Liver (tissue), 8 donors: ENCODE measurements at regions not wholly inside any gene's neighbourhood (a gene's known extent, or its start where the extent isn't known, plus 50 kb on each side); places are given as distances from the start of the nearest gene placed in this dataset.

Experiments used
- DNase-seq: peaks from one replicate; pipeline ENCODE4 v3.0.0-alpha.2; 2017; ENCODE audit warnings: low spot score
- H3K27ac ChIP-seq, 2 donors: one replicate each; pipeline ENCODE4 v1.7.0; 2013; ENCODE audit warnings: inconsistent platforms in 2 of 2, low read length in 2 of 2, control low read depth in 1 of 2, low read depth in 1 of 2, mild to moderate bottlenecking in 1 of 2
- H3K27me3 ChIP-seq, 4 donors: one replicate each; pipeline versions ENCODE4 v1.6.1 to v1.7.0; 2013; ENCODE audit warnings: low read length in 3 of 4, inconsistent platforms in 1 of 4, mild to moderate bottlenecking in 1 of 4, moderate library complexity in 1 of 4; ENCODE audit not compliant: control insufficient read depth in 4 of 4, insufficient read depth in 4 of 4
- H3K36me3 ChIP-seq, 4 donors: one replicate each; pipeline versions ENCODE4 v1.6.1 to v1.7.0; 2013; ENCODE audit warnings: low read length in 3 of 4, mild to moderate bottlenecking in 3 of 4, low read depth in 1 of 4, moderate library complexity in 1 of 4; ENCODE audit not compliant: control insufficient read depth in 4 of 4, insufficient read depth in 3 of 4
- H3K4me1 ChIP-seq, 4 donors: one replicate each; pipeline versions ENCODE4 v1.6.1 to v1.7.0; 2013; ENCODE audit warnings: low read length in 3 of 4, mild to moderate bottlenecking in 3 of 4, moderate library complexity in 1 of 4; ENCODE audit not compliant: control insufficient read depth in 4 of 4, insufficient read depth in 4 of 4
- H3K4me3 ChIP-seq, 3 donors: one replicate each; pipeline versions ENCODE4 v1.6.1 to v1.7.0; 2013; ENCODE audit warnings: low read length in 3 of 3, control low read depth in 1 of 3, low read depth in 1 of 3, mild to moderate bottlenecking in 1 of 3
- H3K9ac ChIP-seq, 2 donors: one replicate each; pipeline ENCODE4 v1.7.0; 2013; ENCODE audit warnings: low read length in 2 of 2, mild to moderate bottlenecking in 2 of 2, moderate library complexity in 2 of 2, control low read depth in 1 of 2, low read depth in 1 of 2
- H3K9me3 ChIP-seq, 4 donors: one replicate each; pipeline versions ENCODE4 v1.6.1 to v1.7.0; 2013; ENCODE audit warnings: low read length in 3 of 4; ENCODE audit not compliant: control insufficient read depth in 4 of 4
- ATF3 ChIP-seq: IDR thresholded peaks from 2 replicates; pipeline ENCODE4 v1.6.1; 2016; ENCODE audit warnings: antibody characterized with exemption
- CTCF ChIP-seq: fragments of 150-350 bp; IDR thresholded peaks from 2 replicates; pipeline ENCODE4 v1.5.1; 2017; ENCODE audit warnings: improper control_type of control experiment, low read depth, low read length; ENCODE audit not compliant: missing input control
- EGR1 ChIP-seq, 2 donors: IDR thresholded peaks; 2 replicates each; pipeline ENCODE4 v1.6.1; 2016 to 2018; ENCODE audit warnings: antibody characterized with exemption in 2 of 2, low read depth in 2 of 2
- FOXA1 ChIP-seq: IDR thresholded peaks from 2 replicates; pipeline ENCODE4 v1.6.1; 2016; ENCODE audit warnings: antibody characterized with exemption
- FOXA2 ChIP-seq: IDR thresholded peaks from 2 replicates; pipeline ENCODE4 v1.6.1; 2016; ENCODE audit warnings: antibody characterized with exemption
- GABPA ChIP-seq, 2 donors: IDR thresholded peaks in 1 of 2; conservative IDR thresholded peaks in 1 of 2; 2 replicates each; pipeline ENCODE4 v1.6.1; 2016; ENCODE audit warnings: antibody characterized with exemption in 2 of 2, mild to moderate bottlenecking in 1 of 2, moderate library complexity in 1 of 2
- HNF4A ChIP-seq, 2 donors: conservative IDR thresholded peaks; 2 replicates each; pipeline ENCODE4 v1.6.1; 2016; ENCODE audit warnings: antibody characterized with exemption in 2 of 2, mild to moderate bottlenecking in 2 of 2
- HNF4G ChIP-seq: IDR thresholded peaks from 2 replicates; pipeline ENCODE4 v1.6.1; 2016; ENCODE audit warnings: antibody characterized with exemption
- NR2F2 ChIP-seq: IDR thresholded peaks from 2 replicates; pipeline ENCODE4 v1.6.1; 2016; ENCODE audit warnings: antibody characterized with exemption
- RAD21 ChIP-seq, 2 donors: IDR thresholded peaks; 2 replicates each; pipeline ENCODE4 v1.6.1; 2016; ENCODE audit warnings: antibody characterized with exemption in 2 of 2, mild to moderate bottlenecking in 2 of 2
- RXRA ChIP-seq, 2 donors: IDR thresholded peaks; 2 replicates each; pipeline ENCODE4 v1.6.1; 2017 to 2018; ENCODE audit warnings: antibody characterized with exemption in 2 of 2, mild to moderate bottlenecking in 1 of 2
- SP1 ChIP-seq: IDR thresholded peaks from 2 replicates; pipeline ENCODE4 v1.6.1; 2018; ENCODE audit warnings: antibody characterized with exemption, mild to moderate bottlenecking
- TAF1 ChIP-seq: conservative IDR thresholded peaks from 2 replicates; pipeline ENCODE4 v1.6.1; 2016; ENCODE audit warnings: antibody characterized with exemption, mild to moderate bottlenecking
- ZBTB33 ChIP-seq: IDR thresholded peaks from 2 replicates; pipeline ENCODE4 v1.6.1; 2016; ENCODE audit warnings: antibody characterized with exemption
- WGBS: extraction: QIAGEN DNeasy Blood & Tissue Kit; methylation state at CpG from one replicate; pipeline ENCODE4 v1.1.7; 2013; 5-methylcytosine and 5-hydroxymethylcytosine counted together
- TF ChIP-seq, protein P1 (sequence below): IDR thresholded peaks from 2 replicates; pipeline ENCODE4 v1.6.1; 2016; ENCODE audit warnings: antibody characterized with exemption, mild to moderate bottlenecking
- donor health status: healthy.
- donor health status: healthy.
- donor health status: healthy.
- donor health status: healthy.
- donor health status: healthy.

GRCh38 chr3:170762064-170762463, 107.9 kb downstream of the RPL22L1 start:
- no peak for TF ChIP-seq ATF3
- TF ChIP-seq HNF4A (conservative IDR thresholded peaks at IDR 0.05) = no peak
- no peak for TF ChIP-seq CTCF
- TF ChIP-seq FOXA2 = no peak
- no peak for TF ChIP-seq TAF1
- TF ChIP-seq GABPA (IDR thresholded peaks at IDR 0.05 in 1 of 2, conservative IDR thresholded peaks at IDR 0.05 in 1 of 2) = no peak
- no peak for TF ChIP-seq HNF4G
- no peak for TF ChIP-seq ZBTB33
- TF ChIP-seq RAD21 (IDR thresholded peaks at IDR 0.05) = no peak
- no peak for TF ChIP-seq EGR1 (IDR thresholded peaks at IDR 0.05; ENCODE audit: low read depth in 2 of 2)
- TF ChIP-seq, protein P1, sequence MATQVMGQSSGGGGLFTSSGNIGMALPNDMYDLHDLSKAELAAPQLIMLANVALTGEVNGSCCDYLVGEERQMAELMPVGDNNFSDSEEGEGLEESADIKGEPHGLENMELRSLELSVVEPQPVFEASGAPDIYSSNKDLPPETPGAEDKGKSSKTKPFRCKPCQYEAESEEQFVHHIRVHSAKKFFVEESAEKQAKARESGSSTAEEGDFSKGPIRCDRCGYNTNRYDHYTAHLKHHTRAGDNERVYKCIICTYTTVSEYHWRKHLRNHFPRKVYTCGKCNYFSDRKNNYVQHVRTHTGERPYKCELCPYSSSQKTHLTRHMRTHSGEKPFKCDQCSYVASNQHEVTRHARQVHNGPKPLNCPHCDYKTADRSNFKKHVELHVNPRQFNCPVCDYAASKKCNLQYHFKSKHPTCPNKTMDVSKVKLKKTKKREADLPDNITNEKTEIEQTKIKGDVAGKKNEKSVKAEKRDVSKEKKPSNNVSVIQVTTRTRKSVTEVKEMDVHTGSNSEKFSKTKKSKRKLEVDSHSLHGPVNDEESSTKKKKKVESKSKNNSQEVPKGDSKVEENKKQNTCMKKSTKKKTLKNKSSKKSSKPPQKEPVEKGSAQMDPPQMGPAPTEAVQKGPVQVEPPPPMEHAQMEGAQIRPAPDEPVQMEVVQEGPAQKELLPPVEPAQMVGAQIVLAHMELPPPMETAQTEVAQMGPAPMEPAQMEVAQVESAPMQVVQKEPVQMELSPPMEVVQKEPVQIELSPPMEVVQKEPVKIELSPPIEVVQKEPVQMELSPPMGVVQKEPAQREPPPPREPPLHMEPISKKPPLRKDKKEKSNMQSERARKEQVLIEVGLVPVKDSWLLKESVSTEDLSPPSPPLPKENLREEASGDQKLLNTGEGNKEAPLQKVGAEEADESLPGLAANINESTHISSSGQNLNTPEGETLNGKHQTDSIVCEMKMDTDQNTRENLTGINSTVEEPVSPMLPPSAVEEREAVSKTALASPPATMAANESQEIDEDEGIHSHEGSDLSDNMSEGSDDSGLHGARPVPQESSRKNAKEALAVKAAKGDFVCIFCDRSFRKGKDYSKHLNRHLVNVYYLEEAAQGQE = no peak
- no peak for TF ChIP-seq NR2F2
- TF ChIP-seq RXRA (IDR thresholded peaks at IDR 0.05) = no peak
- no peak for TF ChIP-seq FOXA1
- no peak overlapping the region for H3K4me3 ChIP-seq
- no peak overlapping the region for H3K9ac ChIP-seq
- no peak overlapping the region for H3K27ac ChIP-seq
- no peaks in the 10 kb centered on the region for H3K9me3 ChIP-seq
- peaks cover 9 to 45% (median 18%) of the 10 kb centered on the region in 4 donors for H3K4me1 ChIP-seq
- H3K27me3 ChIP-seq = no peaks in the 10 kb centered on the region
- WGBS = 93% methylated on average over 2 of the region's 2 CpGs
- DNase-seq = no peak
- no peaks in the 10 kb centered on the region for H3K36me3 ChIP-seq

DNA sequence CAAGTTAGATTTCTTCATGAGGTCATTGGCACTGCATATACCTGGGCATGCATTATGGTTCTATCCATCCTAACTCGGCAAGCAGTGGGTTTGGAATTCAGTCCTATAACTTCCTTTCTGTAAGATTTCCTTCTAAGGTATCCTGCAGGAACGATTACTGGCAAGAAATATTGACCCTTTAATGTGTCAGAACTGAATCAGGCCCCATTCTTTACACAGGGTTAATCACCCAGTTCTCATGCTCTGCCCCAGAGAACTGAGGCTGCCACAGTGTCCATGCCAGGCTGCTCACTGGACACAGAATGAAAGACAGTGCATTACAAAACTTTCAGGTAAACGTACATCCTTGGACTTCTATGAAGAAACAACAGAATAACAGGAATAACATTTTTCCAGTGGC, 108.9 kb downstream of the RPL22L1 start:
- Histone ChIP-seq H3K9me3 (no peaks in the 10 kb centered on the region), H3K9ac (no peak overlapping the region), H3K4me3 (no peak overlapping the region), H3K27ac (no peak overlapping the region), H3K36me3 (no peaks in the 10 kb centered on the region), H3K27me3 (no peaks in the 10 kb centered on the region), H3K4me1 (peaks cover 6 to 35% (median 14%) of the 10 kb centered on the region in 4 donors)
- TF ChIP-seq SP1 (no peak), GABPA (IDR thresholded peaks at IDR 0.05 in 1 of 2, conservative IDR thresholded peaks at IDR 0.05 in 1 of 2) (no peak), ATF3 (no peak)
- WGBS = 55% methylated on average over 3 of the region's 3 CpGs
- no peak for DNase-seq
